Endothelial cell of umbilical vein (primary cell): ENCODE measurements at regions not wholly inside any gene's neighbourhood (a gene's known extent, or its start where the extent isn't known, plus 50 kb on each side); places are given as distances from the start of the nearest gene placed in this dataset.
A peak's percentile ranks its signal among the peaks of the same experiment; 100 is the strongest.

Experiments
- BruUV-seq: library from RNA; stranded (reverse); fragments of 400-500 nt; replicated peaks from 2 replicates; lab custom pipeline; 2021; lab: Mats Ljungman, UMichigan
- CTCF ChIA-PET: fragments of 300-600, 350-600 bp; sonication (Branson Sonifier 250); formaldehyde crosslinking; loops from one replicate; lab custom pipeline; 2021; ENCODE audit warnings: antibody characterized with exemption, inconsistent platforms; lab: Charles Lee
- POLR2A ChIA-PET: fragments of 300-600, 350-600 bp; sonication (Branson Sonifier 250); formaldehyde crosslinking; loops from one replicate; lab custom pipeline; 2021; ENCODE audit warnings: antibody characterized with exemption, inconsistent platforms; lab: Charles Lee
- DNase-seq: peaks from one replicate; pipeline ENCODE4 v3.0.0-alpha.2; 2011; ENCODE audit warnings: low read depth, low spot score
- FAIRE-seq: peaks from 2 replicates; lab custom pipeline; 2011; peaks lifted over from hg19 to GRCh38; lab: Jason Lieb, UNC
- H2AFZ ChIP-seq: 2 replicates; pipeline ENCODE4 v1.6.0; 2012; ENCODE audit warnings: low read depth, low read length, control low read depth, inconsistent platforms
- H3K27ac ChIP-seq: 2 replicates; pipeline ENCODE4 v1.5.1; 2011; ENCODE audit warnings: low read depth, mild to moderate bottlenecking, control low read depth, low read length, moderate library complexity; ENCODE audit not compliant: insufficient read depth
- H3K27me3 ChIP-seq, 2 experiments: 2 replicates each; pipeline versions ENCODE4 v1.6.0 to v1.6.1; 2011; ENCODE audit warnings: low read length in 2 of 2, mixed read lengths in 1 of 2; ENCODE audit not compliant: control insufficient read depth in 2 of 2, insufficient read depth in 2 of 2
- H3K36me3 ChIP-seq, 2 experiments: 2 replicates in 1 of 2; 3 replicates in 1 of 2; pipeline ENCODE4 v1.5.1; 2011; ENCODE audit warnings: low read length in 2 of 2, mild to moderate bottlenecking in 1 of 2, moderate library complexity in 1 of 2; ENCODE audit not compliant: control insufficient read depth in 2 of 2, insufficient read depth in 2 of 2; ENCODE audit errors: extremely low read depth in 1 of 2
- H3K4me1 ChIP-seq: 3 replicates; pipeline ENCODE4 v1.5.1; 2011; ENCODE audit warnings: mild to moderate bottlenecking, low read length; ENCODE audit not compliant: control insufficient read depth, insufficient read depth; ENCODE audit errors: extremely low read depth
- H3K4me2 ChIP-seq: 2 replicates; pipeline ENCODE4 v1.6.1; 2011; ENCODE audit warnings: low read length, control low read depth, mixed read lengths; ENCODE audit not compliant: insufficient read depth
- H3K4me3 ChIP-seq, 3 experiments: fragments of 200-600 bp in 1 of 3; sonication (generic), shearing (Covaris generic) in 1 of 3; replicated peaks in 1 of 3; 2 replicates each; pipeline ENCODE4 v1.5.1; 2011 to 2016; ENCODE audit warnings: control low read depth in 3 of 3, low read length in 3 of 3, mild to moderate bottlenecking in 2 of 3, inconsistent platforms in 1 of 3, low read depth in 1 of 3, moderate library complexity in 1 of 3; ENCODE audit not compliant: insufficient read depth in 1 of 3
- H3K79me2 ChIP-seq: 2 replicates; pipeline ENCODE4 v1.6.0; 2012; ENCODE audit warnings: low read length, inconsistent platforms; ENCODE audit not compliant: control insufficient read depth, insufficient read depth
- H3K9ac ChIP-seq: replicated peaks from 2 replicates; pipeline ENCODE3; 2011; ENCODE audit warnings: low read length, control low read depth; ENCODE audit not compliant: insufficient read depth; ENCODE audit errors: extremely low read depth
- H3K9me1 ChIP-seq: replicated peaks from 3 replicates; pipeline ENCODE4 v1.6.0; 2011; ENCODE audit warnings: mild to moderate bottlenecking, low read length; ENCODE audit not compliant: control insufficient read depth, insufficient read depth; ENCODE audit errors: extremely low read depth
- H3K9me3 ChIP-seq: replicated peaks from 2 replicates; pipeline ENCODE4 v1.5.1; 2012; ENCODE audit warnings: low read length, inconsistent platforms; ENCODE audit not compliant: control insufficient read depth, insufficient read depth
- H4K20me1 ChIP-seq: replicated peaks from 2 replicates; pipeline ENCODE3; 2011; ENCODE audit warnings: mild to moderate bottlenecking, low read length; ENCODE audit not compliant: control insufficient read depth, insufficient read depth; ENCODE audit errors: extremely low read depth
- CTCF ChIP-seq, 2 donors: IDR thresholded peaks; 1 replicate in 1 of 2; 2 replicates in 1 of 2; pipeline ENCODE4 v1.5.1; 2011; ENCODE audit warnings: low read length in 2 of 2, mild to moderate bottlenecking in 2 of 2, moderate library complexity in 2 of 2, control low read depth in 1 of 2, inconsistent platforms in 1 of 2, low read depth in 1 of 2; ENCODE audit not compliant: insufficient read depth in 1 of 2; ENCODE audit errors: extremely low read depth in 1 of 2
- EZH2 ChIP-seq: IDR thresholded peaks from 2 replicates; pipeline ENCODE4 v1.6.1; 2012; ENCODE audit warnings: borderline replicate concordance, low read depth, mild to moderate bottlenecking, moderate library complexity, low read length, inconsistent platforms; ENCODE audit not compliant: severe bottlenecking
- FOS ChIP-seq: IDR thresholded peaks from 2 replicates; pipeline ENCODE4 v1.6.1; 2011; ENCODE audit warnings: mild to moderate bottlenecking, low read length, moderate library complexity, borderline replicate concordance; ENCODE audit not compliant: insufficient read depth
- GATA2 ChIP-seq: IDR thresholded peaks from 2 replicates; pipeline ENCODE4 v1.7.0; 2011; ENCODE audit warnings: low read depth, mild to moderate bottlenecking, moderate library complexity, mixed read lengths, low read length; ENCODE audit not compliant: insufficient read length, insufficient read depth
- JUN ChIP-seq: IDR thresholded peaks from 2 replicates; pipeline ENCODE4 v1.6.1; 2011; ENCODE audit warnings: borderline replicate concordance, low read depth; ENCODE audit not compliant: insufficient read length, insufficient read depth
- MYC ChIP-seq: IDR thresholded peaks from one replicate; pipeline ENCODE4 v1.6.1; 2011; ENCODE audit warnings: mild to moderate bottlenecking, low read depth, low read length
- POLR2AphosphoS5 ChIP-seq: IDR thresholded peaks from 2 replicates; pipeline ENCODE4 v1.6.1; 2012; ENCODE audit warnings: low read depth, mild to moderate bottlenecking, control low read depth, low read length, moderate library complexity; ENCODE audit not compliant: insufficient read depth
- dilution Hi-C: fragments of 300-500 bp; cut with MboI; formaldehyde crosslinking; loops from one replicate; pipeline ENCODE4 v1.15.0; 2019; ENCODE audit warnings: low sequenced_read_pairs; ENCODE audit not compliant: extremely low pct_ligation_motif_present
- intact Hi-C: fragments of 100-400 bp; cut with micrococcal nuclease; formaldehyde crosslinking; loops from one replicate; pipeline ENCODE4 v1.10.0; 2022
- TF ChIP-seq, protein P1 (sequence below): IDR thresholded peaks from 2 replicates; pipeline ENCODE4 v1.6.1; 2011; ENCODE audit not compliant: insufficient read depth, insufficient read length

DNA sequence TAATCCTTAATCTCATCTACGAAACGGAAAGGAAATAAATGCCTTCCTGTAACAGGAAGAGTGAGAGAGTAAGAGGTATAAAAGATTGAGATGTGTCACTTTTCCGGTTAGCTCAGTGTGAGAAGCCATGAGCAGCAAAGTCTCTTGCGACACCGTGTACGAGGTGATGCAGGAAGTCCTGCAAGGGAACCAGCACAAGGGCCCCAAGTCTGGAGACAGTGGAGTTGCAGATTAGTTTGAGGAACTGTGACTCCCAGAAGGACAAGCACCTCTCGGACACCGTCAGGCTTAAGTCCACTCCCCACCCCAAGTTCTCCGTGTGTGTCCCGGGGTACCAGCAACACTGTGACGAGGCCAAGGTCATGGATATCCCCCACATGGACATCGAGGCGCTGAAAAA is 592.3 kb upstream of the ADGRL2 start:
- BruUV-seq, result no TSS peak
- POLR2A ChIA-PET, result interaction anchor here (0.6 kb wide), 1 partner anchor 591 kb away, joined by 5 read pairs; no protein-coding TSS in a partner anchor
- dilution Hi-C loops, result no loop called here

DNA sequence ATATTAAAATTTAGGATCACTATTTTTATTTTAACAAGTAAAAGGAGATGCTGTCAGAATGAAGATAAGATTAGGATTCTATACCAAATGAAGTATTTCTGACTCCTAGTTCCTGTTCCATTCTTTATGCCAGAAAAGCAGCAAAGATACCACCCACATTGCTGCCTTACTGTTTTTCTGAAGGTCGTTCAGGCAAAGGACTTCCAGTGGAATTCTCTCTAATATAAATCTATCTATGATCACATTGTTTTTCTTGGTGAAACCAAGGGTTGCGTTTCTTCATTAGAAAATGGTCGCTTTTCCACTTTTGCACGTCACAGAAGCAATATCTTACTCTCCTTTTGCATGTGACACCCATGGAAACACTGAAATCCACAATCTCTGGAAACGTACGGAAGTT is 594.8 kb upstream of the ADGRL2 start:
- intact Hi-C loops (no loop called here), dilution Hi-C loops (no loop called here)
- peaks cover 5% of the 10 kb centered on the region for H3K4me1 ChIP-seq
- no peak overlapping the region for H3K9ac ChIP-seq
- H3K79me2 ChIP-seq, result no peaks in the 10 kb centered on the region
- no peaks in the 10 kb centered on the region for H3K9me1 ChIP-seq
- ChIA-PET CTCF (no interaction called here), POLR2A (no interaction called here)
- FAIRE-seq (no peak), DNase-seq (no peak)
- H2AFZ ChIP-seq, result no peak overlapping the region
- H3K4me3 ChIP-seq, result no peak overlapping the region
- H3K9me3 ChIP-seq, result no peaks in the 10 kb centered on the region
- H3K27ac ChIP-seq, result no peak overlapping the region
- no peaks in the 10 kb centered on the region for H3K27me3 ChIP-seq
- H3K36me3 ChIP-seq, result no peaks in the 10 kb centered on the region
- TF ChIP-seq MYC (no peak), EZH2 (no peak), FOS (no peak), CTCF (IDR thresholded peaks at IDR 0.05; ENCODE audit: extremely low read depth in 1 of 2, insufficient read depth in 1 of 2, low read depth in 1 of 2, low read length in 2 of 2) (no peak), JUN (no peak)
- TF ChIP-seq, protein P1, sequence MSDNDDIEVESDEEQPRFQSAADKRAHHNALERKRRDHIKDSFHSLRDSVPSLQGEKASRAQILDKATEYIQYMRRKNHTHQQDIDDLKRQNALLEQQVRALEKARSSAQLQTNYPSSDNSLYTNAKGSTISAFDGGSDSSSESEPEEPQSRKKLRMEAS, result no peak
- H3K4me2 ChIP-seq, result no peak overlapping the region
- no peaks in the 10 kb centered on the region for H4K20me1 ChIP-seq
- BruUV-seq, result no TSS peak

More for the DNA sequence above, 592.3 kb upstream of the ADGRL2 start:
- no peak overlapping the region for H3K4me3 ChIP-seq
- TF ChIP-seq JUN (no peak), GATA2 (peak; percentile 68), FOS (peak; percentile 41), POLR2AphosphoS5 (peak; percentile 15), MYC (no peak)
- no peaks in the 10 kb centered on the region for H3K9me3 ChIP-seq
- H3K4me2 ChIP-seq, result no peak overlapping the region
- peak; percentile 21 for FAIRE-seq
- H3K27ac ChIP-seq, result no peak overlapping the region
- H3K27me3 ChIP-seq, result no peaks in the 10 kb centered on the region
- no peak for DNase-seq
- H2AFZ ChIP-seq, result peak overlapping the region; percentile 15
- no peaks in the 10 kb centered on the region for H4K20me1 ChIP-seq
- intact Hi-C loops, result no loop called here
- CTCF ChIA-PET, result interaction anchor here (1.2 kb wide), 1 partner anchor 16 kb away, joined by 3 read pairs; no protein-coding TSS in a partner anchor
- no peaks in the 10 kb centered on the region for H3K36me3 ChIP-seq
- H3K9ac ChIP-seq, result no peak overlapping the region
- H3K9me1 ChIP-seq, result no peaks in the 10 kb centered on the region
- H3K4me1 ChIP-seq, result peaks cover 5% of the 10 kb centered on the region
- no peaks in the 10 kb centered on the region for H3K79me2 ChIP-seq
